Endothelial cell (in vitro differentiated cells): ENCODE measurements at regions not wholly inside any gene's neighbourhood (a gene's known extent, or its start where the extent isn't known, plus 50 kb on each side); places are given as distances from the start of the nearest gene placed in this dataset.

Source experiments
- DNase-seq: peaks from one replicate; pipeline ENCODE4 v3.0.0; 2021; ENCODE audit warnings: low spot score
- H3K27ac Mint-ChIP-seq: one replicate; pipeline ENCODE4 v1.8.0; 2021; ENCODE audit warnings: mixed read lengths, inconsistent platforms; ENCODE audit not compliant: unreplicated experiment
- H3K27me3 Mint-ChIP-seq: one replicate; pipeline ENCODE4 v1.8.0; 2021; ENCODE audit warnings: mild to moderate bottlenecking, moderate library complexity, mixed read lengths, inconsistent platforms; ENCODE audit not compliant: unreplicated experiment
- H3K36me3 Mint-ChIP-seq: one replicate; pipeline ENCODE4 v1.8.0; 2021; ENCODE audit warnings: mild to moderate bottlenecking, low read depth, mixed read lengths, inconsistent platforms; ENCODE audit not compliant: unreplicated experiment
- H3K4me1 Mint-ChIP-seq: one replicate; pipeline ENCODE4 v1.8.0; 2021; ENCODE audit warnings: mild to moderate bottlenecking, mixed read lengths, inconsistent platforms; ENCODE audit not compliant: unreplicated experiment
- H3K4me3 Mint-ChIP-seq: one replicate; pipeline ENCODE4 v1.8.0; 2021; ENCODE audit warnings: mild to moderate bottlenecking, mixed read lengths, inconsistent platforms; ENCODE audit not compliant: unreplicated experiment
- H3K9me3 Mint-ChIP-seq: one replicate; pipeline ENCODE4 v1.8.0; 2021; ENCODE audit warnings: mixed read lengths, inconsistent platforms; ENCODE audit not compliant: unreplicated experiment
- TF ChIP-seq, protein P1 (sequence below): fragments of 200-600 bp; sonication (generic); IDR thresholded peaks from one replicate; pipeline ENCODE4 v1.5.0; 2021; ENCODE audit warnings: antibody characterized with exemption; ENCODE audit not compliant: unreplicated experiment

- no peak for DNase-seq
- TF ChIP-seq, protein P1, sequence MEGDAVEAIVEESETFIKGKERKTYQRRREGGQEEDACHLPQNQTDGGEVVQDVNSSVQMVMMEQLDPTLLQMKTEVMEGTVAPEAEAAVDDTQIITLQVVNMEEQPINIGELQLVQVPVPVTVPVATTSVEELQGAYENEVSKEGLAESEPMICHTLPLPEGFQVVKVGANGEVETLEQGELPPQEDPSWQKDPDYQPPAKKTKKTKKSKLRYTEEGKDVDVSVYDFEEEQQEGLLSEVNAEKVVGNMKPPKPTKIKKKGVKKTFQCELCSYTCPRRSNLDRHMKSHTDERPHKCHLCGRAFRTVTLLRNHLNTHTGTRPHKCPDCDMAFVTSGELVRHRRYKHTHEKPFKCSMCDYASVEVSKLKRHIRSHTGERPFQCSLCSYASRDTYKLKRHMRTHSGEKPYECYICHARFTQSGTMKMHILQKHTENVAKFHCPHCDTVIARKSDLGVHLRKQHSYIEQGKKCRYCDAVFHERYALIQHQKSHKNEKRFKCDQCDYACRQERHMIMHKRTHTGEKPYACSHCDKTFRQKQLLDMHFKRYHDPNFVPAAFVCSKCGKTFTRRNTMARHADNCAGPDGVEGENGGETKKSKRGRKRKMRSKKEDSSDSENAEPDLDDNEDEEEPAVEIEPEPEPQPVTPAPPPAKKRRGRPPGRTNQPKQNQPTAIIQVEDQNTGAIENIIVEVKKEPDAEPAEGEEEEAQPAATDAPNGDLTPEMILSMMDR, result no peak
- Mint-ChIP-seq H3K4me1 (no peaks in the 10 kb centered on the region), H3K9me3 (no peaks in the 10 kb centered on the region), H3K4me3 (no peak overlapping the region), H3K27me3 (peaks cover 4% of the 10 kb centered on the region), H3K36me3 (no peaks in the 10 kb centered on the region), H3K27ac (no peak overlapping the region)
Observed at GRCh38 chr7:156118248-156118645, 306.0 kb upstream of the SHH start.

DNA sequence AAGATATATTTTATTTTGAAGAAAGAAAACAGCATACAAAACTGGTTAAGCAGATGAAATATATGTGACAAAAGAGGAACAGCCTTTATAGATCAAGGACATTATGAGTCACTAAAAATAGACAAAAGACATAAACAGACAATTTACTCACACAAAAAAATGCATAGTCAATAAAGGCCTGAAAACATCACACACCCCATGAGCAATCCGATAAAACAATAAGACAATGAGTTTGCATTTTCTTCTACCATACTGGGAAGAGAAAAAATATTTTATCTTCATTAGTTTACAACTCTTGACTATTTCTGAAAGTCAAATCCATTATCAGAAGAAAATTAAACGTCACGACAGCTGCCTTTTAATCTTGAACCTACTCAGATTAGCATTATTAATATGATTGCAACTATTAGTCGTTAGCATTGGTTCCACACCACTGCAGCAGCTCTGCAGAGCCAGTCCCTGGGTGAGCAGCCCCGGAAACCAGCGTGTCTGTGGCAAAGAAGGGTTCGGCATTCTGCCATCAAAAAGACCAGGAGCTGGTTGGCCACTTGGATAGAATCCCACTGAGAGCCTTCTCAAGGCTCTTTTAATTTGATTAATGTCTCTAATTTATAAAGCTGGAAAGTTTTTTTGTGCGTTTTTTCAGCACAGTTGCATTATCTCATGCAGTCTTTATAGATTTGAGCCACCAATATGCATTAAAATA is 305.4 kb upstream of the SHH start:
- no peaks in the 10 kb centered on the region for H3K9me3 Mint-ChIP-seq
- no peak overlapping the region for H3K4me3 Mint-ChIP-seq

GRCh38 chr7:156116514-156117215 is 304.4 kb upstream of the SHH start:
- Mint-ChIP-seq H3K27ac (no peak overlapping the region), H3K27me3 (peaks cover 2% of the 10 kb centered on the region), H3K9me3 (no peaks in the 10 kb centered on the region), H3K4me3 (no peak overlapping the region), H3K36me3 (no peaks in the 10 kb centered on the region), H3K4me1 (no peaks in the 10 kb centered on the region)
- DNase-seq, result no peak
- TF ChIP-seq, protein P1, result no peak

More for the DNA sequence above, 305.4 kb upstream of the SHH start:
- Mint-ChIP-seq H3K27me3 (peaks cover 4% of the 10 kb centered on the region), H3K27ac (no peak overlapping the region), H3K4me1 (no peaks in the 10 kb centered on the region), H3K36me3 (no peaks in the 10 kb centered on the region)
- TF ChIP-seq, protein P1, result no peak
- no peak for DNase-seq

DNA sequence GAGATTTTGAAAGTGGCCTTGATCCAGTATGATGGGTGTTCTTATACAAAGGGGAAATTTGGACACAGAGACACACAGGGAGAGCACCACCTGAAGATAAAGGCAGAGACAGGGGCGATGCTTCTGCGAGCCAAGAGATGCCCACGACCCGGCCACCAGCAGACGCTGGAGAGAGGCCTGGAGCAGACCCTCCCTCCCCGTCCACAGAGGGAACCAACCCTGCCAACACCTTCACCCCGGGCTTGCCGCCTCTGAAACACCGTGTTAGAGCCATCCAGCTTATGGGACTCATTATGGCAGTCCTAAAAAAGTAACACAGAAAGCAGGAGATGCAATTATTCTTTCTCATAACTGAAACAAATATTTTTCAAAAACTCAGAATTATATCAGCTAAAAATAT is 303.3 kb upstream of the SHH start:
- H3K9me3 Mint-ChIP-seq, result no peaks in the 10 kb centered on the region

More for the DNA sequence above, 303.3 kb upstream of the SHH start:
- H3K4me3 Mint-ChIP-seq, result no peak overlapping the region
- no peak overlapping the region for H3K27ac Mint-ChIP-seq
- TF ChIP-seq, protein P1, result no peak
- H3K36me3 Mint-ChIP-seq, result no peaks in the 10 kb centered on the region
- no peaks in the 10 kb centered on the region for H3K4me1 Mint-ChIP-seq
- peaks cover 2% of the 10 kb centered on the region for H3K27me3 Mint-ChIP-seq
- DNase-seq, result no peak
